Ectodermal cell (in vitro differentiated cells): ENCODE measurements at regions not wholly inside any gene's neighbourhood (a gene's known extent, or its start where the extent isn't known, plus 50 kb on each side); places are given as distances from the start of the nearest gene placed in this dataset.

Experiments
- H3K27ac ChIP-seq: 2 replicates; pipeline ENCODE4 v1.7.0; 2013; ENCODE audit warnings: mild to moderate bottlenecking, low read depth, low read length; ENCODE audit not compliant: insufficient read depth, poor library complexity, severe bottlenecking
- H3K27me3 ChIP-seq: 2 replicates; pipeline ENCODE4 v1.7.0; 2013; ENCODE audit warnings: mild to moderate bottlenecking, low read length; ENCODE audit not compliant: insufficient read depth, control insufficient read depth, poor library complexity, severe bottlenecking
- H3K36me3 ChIP-seq: one replicate; pipeline ENCODE4 v1.7.0; 2013; ENCODE audit warnings: low read length; ENCODE audit not compliant: control insufficient read depth, insufficient read depth
- H3K4me1 ChIP-seq: one replicate; pipeline ENCODE4 v1.7.0; 2013; ENCODE audit warnings: low read length; ENCODE audit not compliant: control insufficient read depth, insufficient read depth
- H3K4me3 ChIP-seq: 2 replicates; pipeline ENCODE4 v1.7.0; 2013; ENCODE audit warnings: low read depth, low read length, control low read depth; ENCODE audit not compliant: insufficient read depth
- H3K9me3 ChIP-seq: 2 replicates; pipeline ENCODE4 v1.7.0; 2013; ENCODE audit warnings: mild to moderate bottlenecking, low read length, moderate library complexity; ENCODE audit not compliant: control insufficient read depth
- WGBS, 2 experiments: methylation state at CpG; one replicate each; pipeline ENCODE4 v1.1.7; 2013; ENCODE audit warnings: missing lambda C conversion rate in 2 of 2; 5-methylcytosine and 5-hydroxymethylcytosine counted together

DNA sequence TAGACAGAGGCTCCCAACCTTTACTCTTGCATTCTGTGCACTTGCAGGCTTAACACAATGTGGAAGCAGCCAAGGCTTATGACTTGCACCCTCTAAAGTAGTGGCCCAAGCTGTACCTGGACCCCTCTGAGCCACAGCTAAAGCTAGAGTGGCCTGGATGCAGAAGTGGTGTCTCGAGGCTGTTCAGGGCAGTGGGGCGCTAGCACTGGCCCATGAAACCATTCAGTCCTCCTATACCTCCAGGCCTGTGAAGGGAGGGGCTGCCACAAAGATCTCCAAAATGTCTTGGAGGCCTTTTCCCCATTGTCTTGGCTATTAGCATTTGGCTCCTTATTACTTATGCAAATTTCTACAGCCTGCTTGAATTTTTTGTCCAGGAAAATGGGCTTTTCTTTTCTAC, 207.7 kb downstream of the OSR1 start:
- Histone ChIP-seq H3K9me3 (no peaks in the 10 kb centered on the region), H3K27ac (no peak overlapping the region), H3K27me3 (no peaks in the 10 kb centered on the region), H3K4me3 (no peak overlapping the region), H3K36me3 (no peaks in the 10 kb centered on the region), H3K4me1 (no peaks in the 10 kb centered on the region)
- WGBS, 2 experiments = 94 to 100% methylated on average over 2 of the region's 2 CpGs

DNA sequence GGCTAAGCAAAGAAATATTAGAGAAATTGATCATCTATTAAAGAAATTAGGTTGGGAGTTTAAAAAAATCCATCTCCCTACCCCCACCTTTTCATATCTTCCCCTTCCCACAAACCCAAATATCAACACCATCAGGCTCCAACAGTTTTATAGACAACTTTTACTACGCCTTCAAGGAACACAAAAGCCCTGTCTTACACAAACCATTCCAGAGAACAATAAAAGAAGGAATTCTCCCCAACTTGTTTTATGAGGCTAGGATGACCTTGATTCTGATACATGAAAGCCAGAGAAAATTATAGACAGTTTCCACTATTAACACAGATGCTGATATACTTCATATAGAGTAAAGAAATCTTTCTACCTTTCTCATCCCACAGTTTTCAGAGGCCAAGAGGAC, 211.6 kb downstream of the OSR1 start:
- H3K36me3 ChIP-seq = no peaks in the 10 kb centered on the region
- no peaks in the 10 kb centered on the region for H3K9me3 ChIP-seq
- no peak overlapping the region for H3K27ac ChIP-seq
- 92 to 93% methylated on average over 1 of the region's 1 CpG for WGBS, 2 experiments
- no peak overlapping the region for H3K4me3 ChIP-seq
- no peaks in the 10 kb centered on the region for H3K27me3 ChIP-seq
- no peaks in the 10 kb centered on the region for H3K4me1 ChIP-seq

DNA sequence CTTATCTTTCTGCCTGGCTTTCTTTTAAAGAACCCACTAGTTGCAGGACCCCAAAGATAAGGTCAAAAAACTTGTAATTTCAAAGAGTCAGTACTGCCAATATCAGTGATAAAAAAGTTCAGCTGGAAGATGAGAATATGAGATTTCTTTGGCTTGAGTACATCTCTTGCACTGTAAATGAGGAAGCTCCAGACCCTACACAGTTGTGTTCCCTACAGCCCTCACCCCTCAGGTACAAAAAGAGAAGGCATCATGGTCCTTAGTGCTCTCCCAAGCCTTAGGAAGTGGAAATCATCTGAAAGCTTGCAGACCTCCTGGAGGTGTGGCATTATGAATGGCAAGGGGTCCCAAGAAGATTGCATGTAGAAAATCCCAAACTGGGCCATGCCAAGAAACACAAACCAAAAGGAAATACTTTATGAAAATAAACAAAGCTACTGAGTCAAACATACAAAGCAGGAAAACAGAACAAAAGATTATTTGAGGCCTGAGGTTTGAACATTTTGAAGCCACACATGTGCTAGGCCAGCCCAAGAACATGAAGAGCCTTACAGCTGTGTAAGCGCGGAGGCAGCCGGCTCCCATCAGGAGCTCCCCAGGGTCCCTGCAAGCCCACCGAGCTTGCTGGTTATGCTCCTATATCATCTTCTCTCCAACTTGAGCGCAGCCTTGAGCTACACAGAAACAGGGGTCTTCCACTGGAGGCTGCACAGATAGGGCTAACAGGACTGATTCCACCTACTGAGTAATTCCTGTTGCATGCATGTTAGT, 217.0 kb downstream of the OSR1 start:
- Histone ChIP-seq H3K36me3 (no peaks in the 10 kb centered on the region), H3K4me3 (no peak overlapping the region), H3K9me3 (no peaks in the 10 kb centered on the region), H3K27ac (no peak overlapping the region), H3K27me3 (no peaks in the 10 kb centered on the region), H3K4me1 (no peaks in the 10 kb centered on the region)
- WGBS, 2 experiments = 93 to 96% methylated on average over 5 of the region's 5 CpGs

DNA sequence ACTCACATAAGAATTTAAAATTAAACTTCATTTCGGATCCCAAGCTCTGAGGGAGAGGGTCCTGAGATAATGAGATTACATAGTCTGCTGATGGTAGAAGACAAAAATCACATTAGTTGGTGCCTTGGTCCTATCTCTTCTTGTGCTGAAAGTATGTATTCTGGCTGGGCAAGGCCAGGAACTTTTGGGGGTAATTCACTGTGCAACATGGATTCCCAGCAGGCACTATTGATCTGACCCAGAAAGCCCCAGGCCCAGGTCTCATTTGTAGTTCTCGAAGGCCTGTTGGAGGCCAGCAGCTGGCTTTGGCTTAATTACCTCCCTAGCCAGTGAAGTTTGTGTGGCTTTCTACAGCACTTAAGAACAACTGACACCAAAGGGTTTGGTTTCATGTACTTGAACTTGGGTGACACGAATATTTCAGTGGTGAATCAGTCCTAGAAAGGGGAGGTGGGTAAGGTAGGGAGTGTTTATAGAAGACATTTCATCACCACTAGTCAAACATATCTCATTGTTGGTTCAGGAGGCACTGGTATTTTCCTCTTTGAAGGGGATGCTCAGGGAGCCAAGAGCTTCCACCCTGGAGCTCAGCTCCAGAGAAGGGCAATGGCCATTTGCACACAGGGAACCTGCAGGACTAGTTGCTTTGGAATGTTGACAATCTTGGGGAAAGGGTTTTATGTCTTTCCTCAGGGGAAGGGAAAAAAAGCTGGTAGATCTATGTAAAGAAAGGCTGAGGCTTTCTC, 217.8 kb downstream of the OSR1 start:
- H3K4me1 ChIP-seq = no peaks in the 10 kb centered on the region
- no peaks in the 10 kb centered on the region for H3K36me3 ChIP-seq
- H3K4me3 ChIP-seq = no peak overlapping the region
- no peaks in the 10 kb centered on the region for H3K9me3 ChIP-seq
- H3K27me3 ChIP-seq = no peaks in the 10 kb centered on the region
- WGBS, 2 experiments = 91 to 95% methylated on average over 2 to 3 of the region's 3 CpGs
- H3K27ac ChIP-seq = no peak overlapping the region

DNA sequence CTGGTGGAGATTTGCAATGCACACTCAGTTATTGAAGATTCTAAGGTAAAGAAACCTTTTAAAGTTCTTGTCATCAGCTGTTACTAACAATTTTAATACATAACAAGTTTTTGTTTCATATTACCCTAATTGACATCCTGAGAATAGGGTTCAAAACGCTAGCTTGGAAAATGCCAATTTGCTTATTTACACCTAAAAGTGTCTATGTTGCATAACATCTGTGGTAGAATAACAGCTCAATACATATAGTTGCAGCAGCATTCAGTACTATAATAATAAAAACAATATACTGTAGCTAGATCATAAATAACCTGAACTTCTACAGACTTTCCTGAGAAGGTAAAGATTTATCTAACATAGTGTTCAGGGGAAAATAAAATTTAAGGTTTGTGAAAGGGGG, 219.0 kb downstream of the OSR1 start:
- H3K4me1 ChIP-seq = no peaks in the 10 kb centered on the region
- no peak overlapping the region for H3K27ac ChIP-seq
- WGBS, 2 experiments = 91 to 100% methylated on average over 1 of the region's 1 CpG
- H3K9me3 ChIP-seq = no peaks in the 10 kb centered on the region
- no peaks in the 10 kb centered on the region for H3K36me3 ChIP-seq
- no peak overlapping the region for H3K4me3 ChIP-seq
- no peaks in the 10 kb centered on the region for H3K27me3 ChIP-seq

DNA sequence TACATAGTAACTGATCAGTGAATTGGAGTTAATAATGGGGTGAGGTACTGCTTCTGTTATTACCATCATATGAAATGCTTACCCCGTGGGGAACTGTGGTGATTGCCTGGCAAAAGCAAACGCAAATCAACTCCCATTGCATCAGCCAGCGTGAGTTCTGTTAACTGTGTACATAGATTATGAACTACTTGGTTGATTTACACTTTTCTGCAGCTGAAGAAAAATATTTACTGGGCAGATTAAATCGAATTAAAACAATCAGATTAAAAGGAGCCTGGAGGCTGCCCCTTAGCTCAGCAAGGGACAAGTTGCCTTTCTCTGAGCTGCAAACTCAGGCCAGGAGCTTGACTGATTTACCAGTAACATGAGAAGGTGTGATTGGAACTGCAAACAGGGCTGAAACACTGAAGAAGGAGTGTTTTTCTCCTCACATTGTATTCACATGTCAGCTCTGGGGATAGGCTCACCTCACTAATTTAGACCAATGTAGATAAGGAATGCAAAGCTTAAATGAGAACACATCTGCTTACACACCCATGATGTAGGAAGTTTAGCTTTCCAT, 220.1 kb downstream of the OSR1 start:
- H3K27me3 ChIP-seq = no peaks in the 10 kb centered on the region
- H3K9me3 ChIP-seq = no peaks in the 10 kb centered on the region
- no peaks in the 10 kb centered on the region for H3K36me3 ChIP-seq
- no peaks in the 10 kb centered on the region for H3K4me1 ChIP-seq
- no peak overlapping the region for H3K4me3 ChIP-seq
- no peak overlapping the region for H3K27ac ChIP-seq
- 49 to 52% methylated on average over 4 of the region's 4 CpGs for WGBS, 2 experiments

DNA sequence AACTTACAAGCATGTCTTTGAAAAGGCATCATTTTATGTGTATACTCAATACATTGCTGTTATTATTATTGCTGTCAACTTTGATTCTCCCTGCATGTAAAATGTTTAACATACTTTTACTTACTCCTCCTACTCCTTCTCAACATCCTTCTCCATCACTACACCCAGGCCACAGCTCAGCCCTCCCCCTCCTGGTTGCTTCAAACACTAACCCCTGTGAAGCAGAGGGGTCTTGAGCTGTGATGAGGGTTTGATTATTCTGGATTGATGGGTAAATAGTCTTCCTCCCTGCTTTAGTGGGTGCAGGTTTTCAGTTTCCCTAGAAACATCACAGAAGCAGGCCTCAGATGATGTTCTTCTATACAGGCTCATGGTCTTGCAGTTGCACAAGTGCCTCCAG, 221.0 kb downstream of the OSR1 start:
- no peak overlapping the region for H3K4me3 ChIP-seq
- no peaks in the 10 kb centered on the region for H3K9me3 ChIP-seq
- H3K27ac ChIP-seq = no peak overlapping the region
- H3K4me1 ChIP-seq = no peaks in the 10 kb centered on the region
- no peaks in the 10 kb centered on the region for H3K36me3 ChIP-seq
- no peaks in the 10 kb centered on the region for H3K27me3 ChIP-seq

DNA sequence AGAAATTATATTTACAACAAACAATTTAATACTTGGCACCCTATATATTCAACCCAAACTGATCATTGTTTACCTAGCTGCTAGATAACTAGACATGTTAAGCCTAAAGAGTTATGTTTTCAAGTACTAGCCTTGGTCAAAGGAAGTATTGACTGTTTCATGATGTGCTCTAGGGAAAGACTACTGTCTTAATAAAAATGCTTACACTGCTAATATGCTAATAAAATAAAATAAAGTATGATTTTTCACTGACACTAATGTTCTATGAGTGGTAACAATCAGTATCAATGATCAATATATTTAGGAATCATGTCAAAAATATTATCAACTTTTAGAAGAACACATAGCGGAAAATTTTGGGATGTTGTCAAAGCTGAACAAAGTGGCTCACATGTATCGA, 225.5 kb downstream of the OSR1 start:
- Histone ChIP-seq H3K27ac (no peak overlapping the region), H3K4me1 (no peaks in the 10 kb centered on the region), H3K9me3 (no peaks in the 10 kb centered on the region), H3K36me3 (no peaks in the 10 kb centered on the region), H3K27me3 (no peaks in the 10 kb centered on the region), H3K4me3 (no peak overlapping the region)
- 88 to 92% methylated on average over 2 of the region's 2 CpGs for WGBS, 2 experiments

DNA sequence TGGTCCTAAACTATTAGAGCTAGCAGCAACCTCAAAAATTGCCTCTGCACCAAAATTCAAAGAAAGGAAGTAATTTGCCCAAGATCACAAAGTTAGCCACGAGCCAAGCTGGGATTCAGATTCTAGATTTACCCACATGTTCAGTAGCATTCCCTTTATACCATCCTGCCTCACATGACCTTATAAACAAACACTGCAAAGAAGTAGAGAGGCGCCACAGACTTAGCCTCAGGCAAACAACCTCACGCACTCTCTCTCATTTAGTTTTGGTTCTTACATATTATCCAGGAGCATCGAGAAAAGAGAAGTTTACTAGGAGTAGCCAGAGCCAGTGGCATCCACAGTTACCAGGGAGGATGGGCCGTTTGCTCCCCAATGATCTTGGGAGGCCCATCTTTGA, 226.6 kb downstream of the OSR1 start:
- no peaks in the 10 kb centered on the region for H3K9me3 ChIP-seq
- H3K27me3 ChIP-seq = no peaks in the 10 kb centered on the region
- H3K27ac ChIP-seq = no peak overlapping the region
- H3K4me1 ChIP-seq = no peaks in the 10 kb centered on the region
- H3K36me3 ChIP-seq = no peaks in the 10 kb centered on the region
- whole genome bisulfite sequencing, 2 experiments = 92 to 93% methylated on average over 5 of the region's 5 CpGs
- H3K4me3 ChIP-seq = no peak overlapping the region

DNA sequence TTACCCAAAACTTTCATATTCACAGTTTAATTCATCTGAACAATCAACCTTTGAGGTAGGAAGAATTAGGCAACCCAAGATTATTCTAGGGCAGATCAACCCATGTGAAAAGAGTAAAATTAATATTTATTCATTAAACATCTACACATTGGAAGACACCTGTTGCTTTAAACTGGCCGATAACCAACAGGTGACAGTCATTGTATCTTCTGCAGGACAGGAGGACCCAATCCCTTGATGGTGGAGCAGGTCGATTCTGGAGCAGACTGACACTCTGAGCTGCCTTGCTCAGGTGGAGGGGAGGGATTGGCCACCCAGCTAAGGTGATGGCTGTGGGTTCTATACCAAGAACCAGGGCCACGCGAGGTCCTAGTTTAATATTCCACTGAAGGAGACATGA, 230.3 kb downstream of the OSR1 start:
- whole genome bisulfite sequencing, 2 experiments = 66 to 70% methylated on average over 4 of the region's 4 CpGs
- Histone ChIP-seq H3K27ac (no peak overlapping the region), H3K27me3 (no peaks in the 10 kb centered on the region), H3K4me3 (no peak overlapping the region), H3K36me3 (no peaks in the 10 kb centered on the region), H3K4me1 (no peaks in the 10 kb centered on the region), H3K9me3 (no peaks in the 10 kb centered on the region)
